HUES64 (cell line): ENCODE measurements at regions not wholly inside any gene's neighbourhood (a gene's known extent, or its start where the extent isn't known, plus 50 kb on each side); places are given as distances from the start of the nearest gene placed in this dataset.
A peak's percentile ranks its signal among the peaks of the same experiment; 100 is the strongest.

Experiments
- H3K27ac ChIP-seq: 2 replicates; pipeline ENCODE4 v1.7.0; 2013; ENCODE audit warnings: low read depth, low read length, inconsistent platforms
- H3K27me3 ChIP-seq: 2 replicates; pipeline ENCODE4 v1.6.1; 2013; ENCODE audit warnings: mild to moderate bottlenecking, low read length; ENCODE audit not compliant: insufficient read depth
- H3K36me3 ChIP-seq: 2 replicates; pipeline ENCODE4 v1.6.1; 2013; ENCODE audit warnings: mild to moderate bottlenecking, low read length; ENCODE audit not compliant: insufficient read depth
- H3K4me1 ChIP-seq: 2 replicates; pipeline ENCODE4 v1.6.1; 2013; ENCODE audit warnings: mild to moderate bottlenecking, low read length, moderate library complexity; ENCODE audit not compliant: insufficient read depth
- H3K4me3 ChIP-seq: 2 replicates; pipeline ENCODE4 v1.5.1; 2013; ENCODE audit warnings: mild to moderate bottlenecking, low read length, moderate library complexity
- H3K9ac ChIP-seq: 2 replicates; pipeline ENCODE4 v1.6.1; 2013; ENCODE audit warnings: mild to moderate bottlenecking, low read depth, low read length
- H3K9me3 ChIP-seq: 2 replicates; pipeline ENCODE4 v1.6.1; 2013; ENCODE audit warnings: low read depth, low read length; ENCODE audit not compliant: insufficient read depth
- WGBS: fragments of 150-250, 120-280 bp; methylation state at CpG from one replicate; pipeline ENCODE4 v1.1.7; 2013; ENCODE audit warnings: missing lambda C conversion rate; 5-methylcytosine and 5-hydroxymethylcytosine counted together

DNA sequence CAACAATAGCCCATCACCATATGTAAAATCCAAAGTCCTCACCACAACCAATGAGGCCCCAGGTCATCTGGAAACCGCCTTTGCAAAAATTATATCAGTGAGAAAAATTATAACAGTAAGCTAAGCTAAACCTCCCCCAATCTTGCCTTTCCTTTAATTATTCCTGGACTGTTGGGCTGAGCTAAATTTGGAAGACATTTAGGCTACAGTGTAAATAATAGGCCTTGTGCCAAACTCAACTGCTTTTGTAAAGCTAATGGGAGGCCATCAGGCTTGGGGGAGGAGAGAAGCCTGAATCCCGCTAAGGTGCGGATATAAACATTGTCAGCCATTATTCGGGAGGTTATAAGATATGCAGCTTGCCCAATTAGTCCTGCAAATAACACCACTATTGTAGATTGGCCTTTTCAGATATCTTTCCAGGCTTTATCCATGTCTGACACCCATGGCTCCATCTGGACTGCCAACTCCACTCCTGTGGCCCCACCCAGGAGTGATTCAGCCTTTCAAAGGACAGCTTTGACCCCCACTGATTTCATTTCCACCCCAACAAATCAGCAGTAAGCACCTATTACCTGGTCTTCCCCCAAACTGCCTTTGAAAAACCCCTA is 53.0 kb upstream of the CA12 start:
- peaks cover 25% of the 10 kb centered on the region for H3K4me1 ChIP-seq
- H3K36me3 ChIP-seq: no peaks in the 10 kb centered on the region
- 72% methylated on average over 4 of the region's 4 CpGs for WGBS
- no peaks in the 10 kb centered on the region for H3K9me3 ChIP-seq
- H3K4me3 ChIP-seq: no peak overlapping the region
- H3K9ac ChIP-seq: no peak overlapping the region
- H3K27me3 ChIP-seq: no peaks in the 10 kb centered on the region
- H3K27ac ChIP-seq: no peak overlapping the region

- no peak overlapping the region for H3K27ac ChIP-seq
- H3K4me3 ChIP-seq: no peak overlapping the region
- H3K36me3 ChIP-seq: no peaks in the 10 kb centered on the region
- WGBS: 85% methylated on average over 9 of the region's 9 CpGs
- H3K9ac ChIP-seq: no peak overlapping the region
- H3K4me1 ChIP-seq: peaks cover 25% of the 10 kb centered on the region
- H3K27me3 ChIP-seq: no peaks in the 10 kb centered on the region
- H3K9me3 ChIP-seq: no peaks in the 10 kb centered on the region
Measured at GRCh38 chr15:63435204-63435820, 53.7 kb upstream of the CA12 start.

- Histone ChIP-seq H3K27me3 (no peaks in the 10 kb centered on the region), H3K9me3 (no peaks in the 10 kb centered on the region), H3K4me3 (no peak overlapping the region), H3K36me3 (no peaks in the 10 kb centered on the region), H3K9ac (no peak overlapping the region), H3K4me1 (peaks cover 25% of the 10 kb centered on the region), H3K27ac (peak overlapping the region; percentile 27; the same call in 1 of the 2 replicates)
- over 99% methylated on average over 2 of the region's 2 CpGs for WGBS
Measured at GRCh38 chr15:63436341-63436740, 54.7 kb upstream of the CA12 start.

DNA sequence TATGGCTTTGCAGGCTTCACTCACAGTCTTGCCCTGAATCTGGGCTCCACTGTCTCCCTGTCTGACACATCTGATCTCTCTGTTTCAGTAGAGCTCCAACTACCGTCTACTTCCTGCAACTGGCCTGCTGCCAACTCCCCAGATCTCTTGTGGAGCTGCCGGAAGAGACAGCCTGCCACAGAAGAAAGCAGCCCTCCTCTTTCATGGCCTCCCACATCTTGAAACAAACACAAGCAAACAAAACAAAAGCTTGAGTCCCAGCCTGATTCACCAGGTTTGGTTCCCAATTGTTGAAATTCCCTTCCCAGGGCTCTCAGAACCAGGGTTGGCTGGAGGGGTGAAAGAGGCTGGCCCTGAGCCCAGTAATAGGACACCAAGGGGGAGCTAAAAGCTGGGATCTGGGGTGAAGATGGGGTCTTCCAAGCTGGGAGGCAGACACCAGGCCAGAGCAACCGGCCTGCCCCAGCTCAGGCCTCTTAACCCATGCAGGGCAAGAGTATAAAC is 55.3 kb upstream of the CA12 start:
- H3K4me3 ChIP-seq: no peak overlapping the region
- no peaks in the 10 kb centered on the region for H3K27me3 ChIP-seq
- 55% methylated on average over 3 of the region's 3 CpGs for WGBS
- peaks cover 25% of the 10 kb centered on the region for H3K4me1 ChIP-seq
- H3K9me3 ChIP-seq: no peaks in the 10 kb centered on the region
- H3K27ac ChIP-seq: peak overlapping the region; percentile 27; the same call in 1 of the 2 replicates
- H3K36me3 ChIP-seq: no peaks in the 10 kb centered on the region
- H3K9ac ChIP-seq: no peak overlapping the region

GRCh38 chr15:63439536-63440264 is 58.1 kb upstream of the CA12 start:
- Histone ChIP-seq H3K9ac (no peak overlapping the region), H3K9me3 (no peaks in the 10 kb centered on the region), H3K4me1 (peaks cover 18% of the 10 kb centered on the region), H3K4me3 (no peak overlapping the region), H3K27me3 (no peaks in the 10 kb centered on the region), H3K27ac (no peak overlapping the region), H3K36me3 (no peaks in the 10 kb centered on the region)
- 85% methylated on average over 7 of the region's 7 CpGs for WGBS

GRCh38 chr15:63440265-63440648 is 58.6 kb upstream of the CA12 start:
- Histone ChIP-seq H3K27ac (no peak overlapping the region), H3K4me1 (peaks cover 12% of the 10 kb centered on the region; the same call in 1 of the 2 replicates)
- 88% methylated on average over 3 of the region's 3 CpGs for WGBS

GRCh38 chr15:63440756-63441155 is 59.1 kb upstream of the CA12 start:
- H3K4me3 ChIP-seq: no peak overlapping the region
- no peak overlapping the region for H3K9ac ChIP-seq
- no peaks in the 10 kb centered on the region for H3K36me3 ChIP-seq
- no peaks in the 10 kb centered on the region for H3K9me3 ChIP-seq
- 86% methylated on average over 6 of the region's 6 CpGs for WGBS
- H3K4me1 ChIP-seq: peaks cover 9% of the 10 kb centered on the region; the same call in 1 of the 2 replicates
- H3K27ac ChIP-seq: no peak overlapping the region
- H3K27me3 ChIP-seq: no peaks in the 10 kb centered on the region

More at GRCh38 chr15:63440265-63440648, 58.6 kb upstream of the CA12 start:
- Histone ChIP-seq H3K9me3 (no peaks in the 10 kb centered on the region), H3K9ac (no peak overlapping the region), H3K27me3 (no peaks in the 10 kb centered on the region), H3K4me3 (no peak overlapping the region), H3K36me3 (no peaks in the 10 kb centered on the region)

- Histone ChIP-seq H3K4me3 (no peak overlapping the region), H3K36me3 (no peaks in the 10 kb centered on the region), H3K27ac (no peak overlapping the region), H3K4me1 (peaks cover 8% of the 10 kb centered on the region; the same call in 1 of the 2 replicates), H3K9ac (no peak overlapping the region), H3K27me3 (no peaks in the 10 kb centered on the region), H3K9me3 (no peaks in the 10 kb centered on the region)
- 90% methylated on average over 2 of the region's 2 CpGs for whole genome bisulfite sequencing
Measured at GRCh38 chr15:63441266-63441665, 59.6 kb upstream of the CA12 start.

- Histone ChIP-seq H3K27me3 (no peaks in the 10 kb centered on the region), H3K4me3 (no peak overlapping the region), H3K27ac (no peak overlapping the region), H3K9ac (no peak overlapping the region), H3K36me3 (no peaks in the 10 kb centered on the region), H3K9me3 (no peaks in the 10 kb centered on the region), H3K4me1 (peaks cover 3% of the 10 kb centered on the region)
- 95% methylated on average over 6 of the region's 6 CpGs for WGBS
Measured at GRCh38 chr15:63442080-63442479, 60.4 kb upstream of the CA12 start.

GRCh38 chr15:63444611-63445010 is 59.8 kb upstream of the USP3 start:
- no peaks in the 10 kb centered on the region for H3K27me3 ChIP-seq
- no peak overlapping the region for H3K9ac ChIP-seq
- H3K4me1 ChIP-seq: peaks cover 13% of the 10 kb centered on the region
- no peak overlapping the region for H3K4me3 ChIP-seq
- no peaks in the 10 kb centered on the region for H3K36me3 ChIP-seq
- no peak overlapping the region for H3K27ac ChIP-seq
- no peaks in the 10 kb centered on the region for H3K9me3 ChIP-seq

GRCh38 chr15:63446255-63446654 is 58.1 kb upstream of the USP3 start:
- peaks cover 20% of the 10 kb centered on the region for H3K4me1 ChIP-seq
- no peak overlapping the region for H3K9ac ChIP-seq
- WGBS: 95% methylated on average over 6 of the region's 7 CpGs
- no peaks in the 10 kb centered on the region for H3K36me3 ChIP-seq
- no peak overlapping the region for H3K27ac ChIP-seq
- H3K9me3 ChIP-seq: no peaks in the 10 kb centered on the region
- H3K27me3 ChIP-seq: no peaks in the 10 kb centered on the region
- no peak overlapping the region for H3K4me3 ChIP-seq
